Small intestine (tissue), 7 donors: ENCODE measurements at regions not wholly inside any gene's neighbourhood (a gene's known extent, or its start where the extent isn't known, plus 50 kb on each side); places are given as distances from the start of the nearest gene placed in this dataset.

Experiments used
- DNase-seq, 2 donors: peaks; one replicate each; pipeline versions ENCODE4 v3.0.0 to v3.0.0-alpha.2; 2013
- FAIRE-seq: peaks from 2 replicates; lab custom pipeline; 2012; peaks lifted over from hg19 to GRCh38; lab: Jason Lieb, UNC
- H3K27ac ChIP-seq, 3 donors: one replicate each; pipeline ENCODE4 v1.5.1; 2013; ENCODE audit warnings: low read length in 2 of 3, mild to moderate bottlenecking in 2 of 3, control low read depth in 1 of 3, inconsistent platforms in 1 of 3, low read depth in 1 of 3, moderate library complexity in 1 of 3
- H3K27me3 ChIP-seq, 3 donors: one replicate each; pipeline ENCODE4 v1.6.1; 2013; ENCODE audit warnings: low read length in 3 of 3, inconsistent platforms in 1 of 3; ENCODE audit not compliant: control insufficient read depth in 3 of 3, insufficient read depth in 3 of 3
- H3K36me3 ChIP-seq, 3 donors: one replicate each; pipeline ENCODE4 v1.6.1; 2013; ENCODE audit warnings: low read length in 3 of 3, inconsistent platforms in 1 of 3, low read depth in 1 of 3, mild to moderate bottlenecking in 1 of 3, moderate library complexity in 1 of 3; ENCODE audit not compliant: control insufficient read depth in 3 of 3, insufficient read depth in 2 of 3
- H3K4me1 ChIP-seq, 3 donors: one replicate each; pipeline ENCODE4 v1.6.1; 2013; ENCODE audit warnings: low read length in 2 of 3, inconsistent platforms in 1 of 3, low read depth in 1 of 3, mild to moderate bottlenecking in 1 of 3, moderate library complexity in 1 of 3; ENCODE audit not compliant: control insufficient read depth in 3 of 3, insufficient read depth in 2 of 3
- H3K4me3 ChIP-seq, 3 donors: one replicate each; pipeline ENCODE4 v1.5.1; 2013; ENCODE audit warnings: low read length in 3 of 3, control low read depth in 1 of 3, inconsistent platforms in 1 of 3, low read depth in 1 of 3, mild to moderate bottlenecking in 1 of 3, moderate library complexity in 1 of 3
- H3K9me3 ChIP-seq, 2 donors: one replicate each; pipeline ENCODE4 v1.6.1; 2013; ENCODE audit warnings: low read depth in 1 of 2, low read length in 1 of 2; ENCODE audit not compliant: control insufficient read depth in 2 of 2, insufficient read depth in 1 of 2
- WGBS, 3 donors: extraction: QIAGEN DNeasy Blood & Tissue Kit; methylation state at CpG; one replicate each; pipeline ENCODE4 v1.1.7; 2013; 5-methylcytosine and 5-hydroxymethylcytosine counted together
- donor health status: healthy with polysubstance abuse.
- donor health status: control.
- donor health status: control.
- donor health status: Bipolar disorder and iron deficiency.
- donor health status: healthy.

GRCh38 chr4:162408309-162408708, 244.5 kb upstream of the FSTL5 start:
- Histone ChIP-seq H3K4me1 (peaks cover 0 to 11% (median 3%) of the 10 kb centered on the region in 3 donors), H3K27me3 (no peaks in the 10 kb centered on the region), H3K27ac (no peak overlapping the region), H3K4me3 (no peak overlapping the region), H3K36me3 (no peaks in the 10 kb centered on the region), H3K9me3 (peaks cover 0 to 3% of the 10 kb centered on the region in 2 donors)
- FAIRE-seq: no peak
- 47 to 71% (median 49%) methylated on average over 9 of the region's 9 CpGs for WGBS, 3 donors
- DNase-seq: peak in 1 of 2 donors; percentile 58

GRCh38 chr4:162406637-162407365, 243.0 kb upstream of the FSTL5 start:
- H3K4me1 ChIP-seq: peaks cover 0 to 11% (median 3%) of the 10 kb centered on the region in 3 donors
- peak; percentile 66 to 77 for DNase-seq
- H3K4me3 ChIP-seq: no peak overlapping the region
- peak overlapping the region in 1 of 3 donors; percentile 36 for H3K27ac ChIP-seq
- no peaks in the 10 kb centered on the region for H3K27me3 ChIP-seq
- H3K36me3 ChIP-seq: no peaks in the 10 kb centered on the region
- H3K9me3 ChIP-seq: peaks cover 0 to 3% of the 10 kb centered on the region in 2 donors
- FAIRE-seq: no peak
- 48 to 66% (median 60%) methylated on average over 7 of the region's 7 CpGs for WGBS, 3 donors

DNA sequence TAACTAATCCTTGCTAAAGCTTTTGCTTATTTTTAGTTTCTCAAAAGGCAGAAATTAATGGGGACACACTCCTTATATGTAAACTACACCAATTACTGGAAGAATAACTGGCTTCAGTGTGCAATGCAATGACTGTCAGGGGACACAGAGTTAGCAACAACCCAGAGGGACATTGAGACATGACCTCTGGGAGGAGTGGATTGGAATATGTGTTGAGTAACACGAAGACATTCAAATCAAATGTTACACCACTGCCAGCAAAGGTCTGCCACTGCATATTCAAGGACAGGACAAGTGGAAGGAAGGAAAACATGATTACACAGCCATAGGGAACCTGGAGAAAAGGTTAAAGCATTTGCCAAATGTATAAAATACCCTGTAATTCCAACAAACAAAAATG, 240.1 kb upstream of the FSTL5 start:
- FAIRE-seq: no peak
- Histone ChIP-seq H3K27me3 (no peaks in the 10 kb centered on the region), H3K27ac (no peak overlapping the region), H3K4me1 (peaks cover 0 to 11% (median 3%) of the 10 kb centered on the region in 3 donors), H3K4me3 (no peak overlapping the region), H3K36me3 (no peaks in the 10 kb centered on the region), H3K9me3 (peaks cover 0 to 3% of the 10 kb centered on the region in 2 donors)
- WGBS, 3 donors: 27 to 43% (median 38%) methylated on average over 1 of the region's 1 CpG
- DNase-seq: peak in 1 of 2 donors; percentile 20

DNA sequence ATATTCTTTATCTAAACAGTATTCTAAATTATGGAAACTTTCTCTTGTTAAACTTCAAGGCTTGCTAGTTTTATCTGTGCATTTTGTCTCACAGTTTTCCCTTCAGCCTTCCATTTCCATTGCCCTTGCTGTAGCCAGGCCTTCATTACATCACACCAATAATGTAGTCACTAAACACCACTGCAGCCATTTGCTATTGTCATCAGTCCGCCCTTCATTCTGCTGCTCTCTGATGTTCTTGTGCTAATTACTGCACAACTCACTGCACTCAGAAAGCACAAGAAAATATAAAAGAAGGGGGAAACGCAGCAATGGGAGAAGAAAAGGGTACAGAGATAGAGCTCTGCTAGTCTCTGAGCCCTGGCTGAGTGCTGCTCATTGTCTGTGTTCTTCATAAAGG, 239.6 kb upstream of the FSTL5 start:
- Histone ChIP-seq H3K36me3 (no peaks in the 10 kb centered on the region), H3K27me3 (no peaks in the 10 kb centered on the region), H3K4me1 (peaks cover 0 to 8% (median 2%) of the 10 kb centered on the region in 3 donors), H3K27ac (no peak overlapping the region), H3K4me3 (no peak overlapping the region), H3K9me3 (peaks cover 0 to 3% of the 10 kb centered on the region in 2 donors)
- no peak for FAIRE-seq
- DNase-seq: no peak
- WGBS, 3 donors: 76 to 84% (median 76%) methylated on average over 2 of the region's 2 CpGs

GRCh38 chr4:162401021-162401420, 237.2 kb upstream of the FSTL5 start:
- peak; percentile 37 to 48 for DNase-seq

DNA sequence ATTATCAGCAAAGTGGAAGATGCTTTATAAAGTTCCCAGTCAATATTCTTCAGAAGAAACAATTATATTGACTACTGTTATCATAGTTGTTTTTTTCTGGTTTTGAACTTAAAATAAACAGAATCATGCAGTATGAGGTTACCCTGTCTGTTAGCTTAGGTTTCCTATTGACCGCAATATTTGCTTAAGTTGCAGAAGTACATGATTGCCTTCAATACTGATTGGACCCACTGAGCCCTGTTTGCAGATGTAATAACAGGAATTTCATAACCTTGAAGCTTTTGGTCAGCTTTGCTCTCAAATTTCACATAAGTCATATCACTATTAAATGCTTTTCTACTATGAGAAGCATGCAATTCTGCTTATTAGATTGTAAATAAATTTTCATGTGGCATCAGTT, 229.1 kb upstream of the FSTL5 start:
- no peaks in the 10 kb centered on the region for H3K36me3 ChIP-seq
- no peak for FAIRE-seq
- 81 to 89% (median 82%) methylated on average over 1 of the region's 1 CpG for WGBS, 3 donors
- DNase-seq: no peak
- no peak overlapping the region for H3K4me3 ChIP-seq
- H3K27me3 ChIP-seq: no peaks in the 10 kb centered on the region
- H3K27ac ChIP-seq: no peak overlapping the region
- H3K9me3 ChIP-seq: no peaks in the 10 kb centered on the region
- H3K4me1 ChIP-seq: no peaks in the 10 kb centered on the region

More at GRCh38 chr4:162401021-162401420, 237.2 kb upstream of the FSTL5 start:
- no peak overlapping the region for H3K27ac ChIP-seq
- WGBS, 3 donors: 25 to 60% (median 44%) methylated on average over 5 of the region's 5 CpGs
- H3K9me3 ChIP-seq: peaks cover 0 to 3% of the 10 kb centered on the region in 2 donors
- H3K4me1 ChIP-seq: no peaks in the 10 kb centered on the region
- no peak for FAIRE-seq
- no peaks in the 10 kb centered on the region for H3K27me3 ChIP-seq
- no peak overlapping the region for H3K4me3 ChIP-seq
- no peaks in the 10 kb centered on the region for H3K36me3 ChIP-seq

GRCh38 chr4:162366146-162366545, 202.3 kb upstream of the FSTL5 start:
- Histone ChIP-seq H3K9me3 (no peaks in the 10 kb centered on the region), H3K36me3 (no peaks in the 10 kb centered on the region), H3K4me3 (no peak overlapping the region), H3K27me3 (no peaks in the 10 kb centered on the region), H3K4me1 (no peaks in the 10 kb centered on the region), H3K27ac (no peak overlapping the region)
- DNase-seq (no peak), FAIRE-seq (no peak)

DNA sequence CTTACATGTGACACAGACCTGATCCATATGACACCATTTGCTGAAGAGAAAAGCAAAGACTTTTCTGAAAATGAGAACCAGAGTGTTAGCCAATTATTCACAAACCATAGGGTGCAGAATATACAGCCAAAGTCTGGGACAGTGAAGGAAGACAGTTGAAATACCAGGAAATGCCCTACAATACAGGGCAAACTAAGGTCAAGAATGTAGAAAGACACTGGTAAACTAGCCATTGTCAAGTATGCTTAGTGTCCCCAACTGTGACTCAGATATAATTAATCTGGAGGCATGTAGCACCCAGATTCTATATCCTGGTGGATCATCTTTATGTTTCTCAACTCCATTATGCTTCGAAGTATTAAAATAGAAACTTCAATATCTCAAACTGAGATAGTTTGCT, 200.9 kb upstream of the FSTL5 start:
- H3K9me3 ChIP-seq: no peaks in the 10 kb centered on the region
- no peak overlapping the region for H3K27ac ChIP-seq
- 74 to 81% (median 76%) methylated on average over 1 of the region's 1 CpG for WGBS, 3 donors
- no peaks in the 10 kb centered on the region for H3K4me1 ChIP-seq
- no peak overlapping the region for H3K4me3 ChIP-seq
- H3K27me3 ChIP-seq: no peaks in the 10 kb centered on the region
- FAIRE-seq (no peak), DNase-seq (no peak)
- no peaks in the 10 kb centered on the region for H3K36me3 ChIP-seq
